ENCODE measurements at regions not wholly inside any gene's neighbourhood (a gene's known extent, or its start where the extent isn't known, plus 50 kb on each side); places are given as distances from the start of the nearest gene placed in this dataset.
A peak's percentile ranks its signal among the peaks of the same experiment; 100 is the strongest.
"Not testable (repeated sequence)": the region's sequence is repeated elsewhere in the genome, so short reads cannot be mapped to it uniquely, and the experiment has no call there.

- DNase-seq (ENCODE audit: low spot score in 2 of 2) (no peak), ATAC-seq (peak; percentile 32)
- Mint-ChIP-seq H3K4me3 (no peak overlapping the region), H3K4me1 (no peaks in the 10 kb centered on the region), H3K27ac (no peak overlapping the region), H3K36me3 (no peaks in the 10 kb centered on the region), H3K9me3 (no peaks in the 10 kb centered on the region)
Measured at GRCh38 chr11:22567759-22568158, 57.9 kb downstream of the FANCF start.

- Mint-ChIP-seq H3K4me1 (no peaks in the 10 kb centered on the region), H3K27ac (no peak overlapping the region), H3K9me3 (no peaks in the 10 kb centered on the region)
Measured at GRCh38 chr11:22566293-22566692, 59.3 kb downstream of the FANCF start.

GRCh38 chr11:22561283-22561682 lies 64.3 kb downstream of the FANCF start:
- Mint-ChIP-seq H3K4me3 (no peak overlapping the region), H3K36me3 (no peaks in the 10 kb centered on the region), H3K27ac (no peak overlapping the region), H3K9me3 (no peaks in the 10 kb centered on the region), H3K4me1 (no peaks in the 10 kb centered on the region)
- ATAC-seq (no peak), DNase-seq (ENCODE audit: low spot score in 2 of 2) (no peak)

More at GRCh38 chr11:22566293-22566692, 59.3 kb downstream of the FANCF start:
- ATAC-seq (no peak), DNase-seq (ENCODE audit: low spot score in 2 of 2) (no peak)
- Mint-ChIP-seq H3K36me3 (no peaks in the 10 kb centered on the region), H3K4me3 (no peak overlapping the region)

- Mint-ChIP-seq H3K4me1 (no peaks in the 10 kb centered on the region), H3K27ac (no peak overlapping the region), H3K9me3 (no peaks in the 10 kb centered on the region), H3K4me3 (no peak overlapping the region), H3K36me3 (no peaks in the 10 kb centered on the region)
- no peak for DNase-seq (ENCODE audit: low spot score in 2 of 2)
- ATAC-seq, result no peak
Measured at GRCh38 chr11:22559416-22559815, 66.2 kb downstream of the FANCF start.

- no peak overlapping the region for H3K4me3 Mint-ChIP-seq
- H3K9me3 Mint-ChIP-seq, result no peaks in the 10 kb centered on the region
- no peak overlapping the region for H3K27ac Mint-ChIP-seq
- DNase-seq (ENCODE audit: low spot score in 2 of 2), result no peak
- H3K4me1 Mint-ChIP-seq, result no peaks in the 10 kb centered on the region
- no peak for ATAC-seq
- no peaks in the 10 kb centered on the region for H3K36me3 Mint-ChIP-seq
Measured at GRCh38 chr11:22558664-22559063, 67.0 kb downstream of the FANCF start.

- H3K36me3 Mint-ChIP-seq, result no peaks in the 10 kb centered on the region
- ATAC-seq (no peak), DNase-seq (ENCODE audit: low spot score in 2 of 2) (no peak)
- H3K4me3 Mint-ChIP-seq, result no peak overlapping the region
- no peaks in the 10 kb centered on the region for H3K9me3 Mint-ChIP-seq
- no peak overlapping the region for H3K27ac Mint-ChIP-seq
- no peaks in the 10 kb centered on the region for H3K4me1 Mint-ChIP-seq
Measured at GRCh38 chr11:22556381-22556780, 69.2 kb downstream of the FANCF start.

- Mint-ChIP-seq H3K36me3 (no peaks in the 10 kb centered on the region), H3K4me3 (no peak overlapping the region), H3K27ac (no peak overlapping the region), H3K9me3 (no peaks in the 10 kb centered on the region), H3K4me1 (no peaks in the 10 kb centered on the region)
- ATAC-seq, result no peak
- DNase-seq (ENCODE audit: low spot score in 2 of 2), result no peak
Measured at GRCh38 chr11:22555881-22556280, 69.7 kb downstream of the FANCF start.

- ATAC-seq (no peak), DNase-seq (ENCODE audit: low spot score in 2 of 2) (no peak)
- Mint-ChIP-seq H3K4me3 (no peak overlapping the region), H3K27ac (no peak overlapping the region), H3K9me3 (no peaks in the 10 kb centered on the region), H3K4me1 (no peaks in the 10 kb centered on the region), H3K36me3 (no peaks in the 10 kb centered on the region)
Measured at GRCh38 chr11:22554221-22554620, 71.4 kb downstream of the FANCF start.

- Mint-ChIP-seq H3K9me3 (no peaks in the 10 kb centered on the region), H3K36me3 (no peaks in the 10 kb centered on the region), H3K4me1 (no peaks in the 10 kb centered on the region), H3K27ac (no peak overlapping the region), H3K4me3 (no peak overlapping the region)
- no peak for DNase-seq (ENCODE audit: low spot score in 2 of 2)
- no peak for ATAC-seq
Measured at GRCh38 chr11:22552885-22553284, 72.7 kb downstream of the FANCF start.

- no peak overlapping the region for H3K27ac Mint-ChIP-seq
- no peaks in the 10 kb centered on the region for H3K4me1 Mint-ChIP-seq
- no peaks in the 10 kb centered on the region for H3K36me3 Mint-ChIP-seq
- no peak for ATAC-seq
- DNase-seq (ENCODE audit: low spot score in 2 of 2), result no peak
- no peaks in the 10 kb centered on the region for H3K9me3 Mint-ChIP-seq
- H3K4me3 Mint-ChIP-seq, result no peak overlapping the region
Measured at GRCh38 chr11:22546746-22547145, 78.9 kb downstream of the FANCF start.

- Mint-ChIP-seq H3K36me3 (no peaks in the 10 kb centered on the region), H3K9me3 (no peaks in the 10 kb centered on the region), H3K27ac (no peak overlapping the region), H3K4me3 (no peak overlapping the region), H3K4me1 (no peaks in the 10 kb centered on the region)
- DNase-seq (ENCODE audit: low spot score in 2 of 2) (no peak), ATAC-seq (no peak)
Measured at GRCh38 chr11:22543261-22543660, 82.4 kb downstream of the FANCF start.

GRCh38 chr11:22539821-22540256 lies 85.8 kb downstream of the FANCF start:
- no peaks in the 10 kb centered on the region for H3K9me3 Mint-ChIP-seq
- H3K36me3 Mint-ChIP-seq, result no peaks in the 10 kb centered on the region
- no peak overlapping the region for H3K27ac Mint-ChIP-seq
- DNase-seq (ENCODE audit: low spot score in 2 of 2) (no peak), ATAC-seq (no peak)
- no peak overlapping the region for H3K4me3 Mint-ChIP-seq
- H3K4me1 Mint-ChIP-seq, result no peaks in the 10 kb centered on the region

- Mint-ChIP-seq H3K36me3 (no peaks in the 10 kb centered on the region), H3K9me3 (no peaks in the 10 kb centered on the region), H3K4me3 (no peak overlapping the region), H3K27ac (no peak overlapping the region), H3K4me1 (no peaks in the 10 kb centered on the region)
- DNase-seq (ENCODE audit: low spot score in 2 of 2), result no peak
- no peak for ATAC-seq
Measured at GRCh38 chr11:22536071-22536470, 89.6 kb downstream of the FANCF start.

GRCh38 chr11:22528612-22529429 lies 96.8 kb downstream of the FANCF start:
- H3K27ac Mint-ChIP-seq; H3K4me1 Mint-ChIP-seq; H3K9me3 Mint-ChIP-seq; H3K4me3 Mint-ChIP-seq; DNase-seq (ENCODE audit: low spot score in 2 of 2); H3K36me3 Mint-ChIP-seq; ATAC-seq: not testable (repeated sequence)

- no peaks in the 10 kb centered on the region for H3K36me3 Mint-ChIP-seq
- H3K27ac Mint-ChIP-seq, result no peak overlapping the region
- ATAC-seq (no peak), DNase-seq (ENCODE audit: low spot score in 2 of 2) (no peak)
- no peaks in the 10 kb centered on the region for H3K4me1 Mint-ChIP-seq
- H3K9me3 Mint-ChIP-seq, result no peaks in the 10 kb centered on the region
- no peak overlapping the region for H3K4me3 Mint-ChIP-seq
Measured at GRCh38 chr11:22522225-22522624, 103.4 kb downstream of the FANCF start.

- Mint-ChIP-seq H3K4me1 (no peaks in the 10 kb centered on the region), H3K27ac (no peak overlapping the region), H3K36me3 (no peaks in the 10 kb centered on the region), H3K4me3 (no peak overlapping the region), H3K9me3 (no peaks in the 10 kb centered on the region)
- ATAC-seq (peak; percentile 60), DNase-seq (ENCODE audit: low spot score in 2 of 2) (no peak)
Measured at GRCh38 chr11:22521226-22521625, 104.4 kb downstream of the FANCF start.
